ENCODE measurements at regions not wholly inside any gene's neighbourhood (a gene's known extent, or its start where the extent isn't known, plus 50 kb on each side); places are given as distances from the start of the nearest gene placed in this dataset.
"Not testable (repeated sequence)": the region's sequence is repeated elsewhere in the genome, so short reads cannot be mapped to it uniquely, and the experiment has no call there.

- no peak overlapping the region for H3K4me3 ChIP-seq (ENCODE audit: low read depth, low read length)
- no peak for TF ChIP-seq CTCF (IDR thresholded peaks at IDR 0.05; ENCODE audit: borderline replicate concordance, insufficient read depth, low read depth, low read length)
These were observed 500.1 kb upstream of the CCDC196 start for GRCh38 chr14:65986041-65986440.

GRCh38 chr14:65989981-65990380 is 496.2 kb upstream of the CCDC196 start:
- H3K4me3 ChIP-seq (ENCODE audit: low read depth, low read length) = no peak overlapping the region
- TF ChIP-seq CTCF (IDR thresholded peaks at IDR 0.05; ENCODE audit: borderline replicate concordance, insufficient read depth, low read depth, low read length) = no peak

GRCh38 chr14:65991104-65991503 is 495.1 kb upstream of the CCDC196 start:
- no peak for TF ChIP-seq CTCF (IDR thresholded peaks at IDR 0.05; ENCODE audit: borderline replicate concordance, insufficient read depth, low read depth, low read length)
- H3K4me3 ChIP-seq (ENCODE audit: low read depth, low read length) = no peak overlapping the region

- H3K4me3 ChIP-seq (ENCODE audit: low read depth, low read length) = not testable (repeated sequence)
These were observed 494.2 kb upstream of the CCDC196 start for GRCh38 chr14:65991935-65992334.

- no peak for TF ChIP-seq CTCF (IDR thresholded peaks at IDR 0.05; ENCODE audit: borderline replicate concordance, insufficient read depth, low read depth, low read length)
- no peak overlapping the region for H3K4me3 ChIP-seq (ENCODE audit: low read depth, low read length)
These were observed 493.1 kb upstream of the CCDC196 start for GRCh38 chr14:65993103-65993502.

GRCh38 chr14:65993996-65994395 is 492.2 kb upstream of the CCDC196 start:
- no peak for TF ChIP-seq CTCF (IDR thresholded peaks at IDR 0.05; ENCODE audit: borderline replicate concordance, insufficient read depth, low read depth, low read length)
- no peak overlapping the region for H3K4me3 ChIP-seq (ENCODE audit: low read depth, low read length)

- no peak for TF ChIP-seq CTCF (IDR thresholded peaks at IDR 0.05; ENCODE audit: borderline replicate concordance, insufficient read depth, low read depth, low read length)
- H3K4me3 ChIP-seq (ENCODE audit: low read depth, low read length) = no peak overlapping the region
These were observed 488.8 kb upstream of the CCDC196 start for GRCh38 chr14:65997347-65997746.

GRCh38 chr14:65999865-66000264 is 486.3 kb upstream of the CCDC196 start:
- H3K4me3 ChIP-seq (ENCODE audit: low read depth, low read length) = no peak overlapping the region
- no peak for TF ChIP-seq CTCF (IDR thresholded peaks at IDR 0.05; ENCODE audit: borderline replicate concordance, insufficient read depth, low read depth, low read length)

Data from GM12875 (cell line).